G401 (cell line): ENCODE measurements at regions not wholly inside any gene's neighbourhood (a gene's known extent, or its start where the extent isn't known, plus 50 kb on each side); places are given as distances from the start of the nearest gene placed in this dataset.
A peak's percentile ranks its signal among the peaks of the same experiment; 100 is the strongest.

Experiments
- DNase-seq: peaks from one replicate; pipeline ENCODE4 v3.0.0-alpha.2; 2015; ENCODE audit warnings: low spot score
- in situ Hi-C: cut with HindIII; loops from 2 replicates; pipeline ENCODE4 v1.10.0; 2016; ENCODE audit warnings: low sequenced_read_pairs, mixed read lengths

DNA sequence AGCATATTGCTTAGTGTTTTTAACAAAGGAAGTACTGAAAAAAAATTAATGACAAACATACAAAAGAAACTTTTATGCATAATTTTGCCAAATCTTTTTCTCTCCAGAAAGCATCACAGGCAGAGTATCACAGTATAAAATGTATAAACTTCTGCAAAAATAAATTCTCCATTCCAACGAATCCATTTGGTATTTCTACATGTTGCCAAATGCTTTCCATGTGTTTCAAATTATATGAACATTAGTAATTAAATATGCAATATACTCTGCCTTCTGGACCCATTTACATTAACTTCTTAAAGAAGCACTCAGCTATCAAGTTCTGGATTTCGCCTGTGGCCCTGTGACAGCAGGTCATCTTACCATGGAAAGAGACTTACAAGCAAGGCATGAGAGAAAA, 189.1 kb upstream of the ALCAM start:
- no peak for DNase-seq
- in situ Hi-C loops = no loop called here

DNA sequence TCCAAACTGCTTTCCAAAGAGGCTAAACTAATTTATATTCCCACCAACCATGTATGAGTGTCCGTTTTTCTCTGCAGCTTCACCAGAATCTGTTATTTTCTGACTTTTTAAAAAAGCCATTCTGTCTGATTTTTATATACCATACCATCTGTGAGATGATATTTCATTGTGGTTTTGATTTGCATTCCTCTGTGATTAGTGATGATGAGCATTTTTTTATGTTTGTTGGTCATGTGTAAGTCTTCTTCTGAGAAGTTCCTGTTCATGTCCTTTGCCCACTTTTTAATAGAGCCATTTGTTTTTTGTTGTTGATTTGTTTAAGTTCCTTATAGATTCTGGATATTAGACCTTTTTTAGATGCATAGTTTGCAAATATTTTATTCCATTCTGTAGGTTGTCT, 179.4 kb upstream of the ALCAM start:
- in situ Hi-C loops = no loop called here
- no peak for DNase-seq

DNA sequence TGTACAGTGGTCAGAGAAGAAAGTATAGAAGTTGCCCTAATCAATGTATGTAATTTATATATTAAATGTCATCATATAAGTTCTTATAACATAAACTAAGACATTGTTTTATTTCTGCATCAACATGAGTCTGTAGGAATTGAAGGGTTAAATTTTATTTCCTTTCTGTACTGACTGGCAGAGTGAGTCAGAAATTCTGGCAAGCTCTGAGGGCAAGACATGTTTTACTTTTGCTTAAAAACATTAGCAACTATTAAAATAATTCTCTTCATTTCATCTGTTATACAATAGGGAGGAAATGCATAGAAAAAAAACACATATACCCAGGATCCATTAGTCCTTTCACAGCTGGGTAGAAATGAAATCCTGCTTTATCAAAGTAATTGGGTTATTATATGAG, 171.4 kb upstream of the ALCAM start:
- in situ Hi-C loops = no loop called here
- DNase-seq = no peak

DNA sequence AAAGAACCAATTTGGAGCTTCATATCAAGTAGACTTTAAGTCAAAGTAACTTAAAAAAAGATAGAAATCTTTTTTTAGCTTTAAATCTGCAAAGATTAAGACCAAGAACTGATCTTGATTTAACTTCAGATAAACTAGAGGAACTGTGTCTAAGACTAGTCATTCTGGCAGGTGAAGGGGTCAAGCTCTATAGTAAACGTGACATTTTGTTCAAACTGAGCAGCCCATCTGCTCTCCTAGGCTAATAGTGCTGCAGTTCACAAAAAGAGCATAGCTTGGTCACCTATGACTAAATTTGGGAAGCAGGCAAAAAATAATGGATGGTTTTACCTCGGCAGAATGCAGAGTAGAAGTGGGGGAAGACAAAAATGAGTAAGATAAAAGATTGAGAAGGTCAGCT, 168.8 kb upstream of the ALCAM start:
- in situ Hi-C loops = no loop called here
- DNase-seq = no peak

DNA sequence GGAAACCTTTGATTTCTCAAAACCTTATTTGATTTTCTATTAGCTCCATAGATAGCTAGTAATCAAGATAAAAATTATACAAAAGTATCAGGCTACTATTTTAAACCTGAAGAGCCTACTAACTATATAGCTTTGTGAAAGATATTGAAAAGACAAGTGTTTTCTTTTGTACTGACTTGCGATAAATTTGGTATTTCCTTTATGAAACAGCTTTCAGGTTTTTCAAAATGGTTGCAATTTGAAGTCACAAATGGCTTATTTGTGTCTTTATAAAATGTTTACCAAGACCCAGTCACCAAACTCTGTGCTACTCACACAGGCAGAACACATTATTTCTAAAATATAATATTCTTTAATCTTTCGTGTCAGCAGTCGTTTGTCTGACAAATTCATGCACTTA, 167.5 kb upstream of the ALCAM start:
- in situ Hi-C loops = no loop called here
- DNase-seq = no peak

DNA sequence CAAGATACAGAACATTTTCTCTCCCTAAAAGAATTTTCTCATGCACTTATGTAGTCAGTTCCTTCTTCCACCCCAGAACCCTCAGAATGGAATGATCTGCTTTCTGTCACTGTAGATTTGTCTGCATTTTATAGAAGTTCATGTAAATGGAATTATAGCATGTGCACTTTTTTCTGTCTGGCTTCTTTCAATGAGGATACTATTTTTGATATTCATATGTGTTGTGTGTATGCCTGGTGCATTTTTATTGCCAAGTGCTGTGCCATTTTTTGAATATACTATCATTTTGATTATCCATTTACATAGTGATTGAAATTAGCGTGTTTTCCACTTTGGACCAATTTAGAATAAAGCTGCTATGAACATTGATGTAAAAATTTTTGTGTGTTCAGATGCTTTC, 156.6 kb upstream of the ALCAM start:
- no peak for DNase-seq
- in situ Hi-C loops = no loop called here

DNA sequence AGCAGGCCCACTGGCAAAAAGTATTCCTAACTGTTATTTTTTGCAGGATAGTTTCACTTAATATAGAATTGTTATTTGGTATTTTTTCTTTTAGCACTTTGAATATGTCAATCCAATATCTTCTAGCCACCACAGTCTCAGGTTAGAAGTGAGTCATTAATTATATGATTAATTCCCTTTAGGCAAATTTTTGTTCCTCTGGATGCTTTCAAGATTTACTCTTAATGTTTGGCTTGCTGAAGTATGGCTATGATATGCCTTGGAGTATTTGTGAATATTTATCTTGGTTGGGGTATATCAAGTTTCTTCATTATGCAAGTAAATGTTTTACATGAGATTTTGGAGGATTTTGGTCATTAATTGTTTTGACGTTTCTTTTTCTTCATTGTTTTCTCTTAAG, 152.1 kb upstream of the ALCAM start:
- in situ Hi-C loops = no loop called here
- no peak for DNase-seq

DNA sequence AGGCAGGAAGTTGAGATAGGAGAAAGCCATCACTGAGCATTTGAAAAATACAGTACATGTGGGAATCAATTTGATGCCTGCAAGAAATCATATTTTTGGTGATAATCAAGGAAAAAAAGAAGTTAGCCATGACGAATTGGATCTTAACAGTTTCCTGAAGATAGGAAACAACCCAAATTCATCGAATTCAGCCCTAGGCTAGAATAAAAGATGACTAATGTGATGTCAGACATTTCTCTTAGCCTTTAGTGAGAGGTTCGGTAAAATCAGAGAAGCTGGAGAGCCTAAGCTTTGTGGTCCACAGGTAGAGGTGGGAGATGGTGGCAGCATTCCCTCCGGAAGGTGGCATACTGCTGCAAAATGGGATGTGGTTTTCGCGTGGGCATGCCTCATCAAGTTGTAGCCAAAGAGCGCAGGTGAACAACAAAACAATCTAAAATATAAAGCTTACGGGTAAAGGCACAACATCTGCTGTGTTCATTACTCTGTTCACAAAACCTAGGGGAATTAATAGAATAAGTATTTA, 144.1 kb upstream of the ALCAM start:
- no peak for DNase-seq
- in situ Hi-C loops = no loop called here

DNA sequence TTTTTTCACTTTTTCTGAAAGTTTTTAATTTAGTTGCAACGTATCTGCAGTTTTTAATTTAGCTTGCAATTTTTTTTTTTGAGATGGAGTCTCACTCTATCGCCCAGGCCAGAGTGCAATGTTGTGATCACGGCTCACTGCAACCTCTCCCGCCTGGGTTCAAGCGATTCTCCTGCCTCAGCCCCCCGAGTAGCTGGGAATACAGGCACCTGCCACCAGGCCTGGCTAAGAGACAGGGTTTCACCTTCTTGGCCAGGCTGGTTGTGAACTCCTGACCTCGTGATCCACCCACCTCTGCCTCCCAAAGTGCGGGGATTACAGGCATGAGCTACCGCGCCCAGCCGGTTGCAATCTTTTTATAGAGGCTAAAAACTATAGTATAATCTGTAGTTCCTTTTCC, 142.9 kb upstream of the ALCAM start:
- no peak for DNase-seq
- in situ Hi-C loops = no loop called here

DNA sequence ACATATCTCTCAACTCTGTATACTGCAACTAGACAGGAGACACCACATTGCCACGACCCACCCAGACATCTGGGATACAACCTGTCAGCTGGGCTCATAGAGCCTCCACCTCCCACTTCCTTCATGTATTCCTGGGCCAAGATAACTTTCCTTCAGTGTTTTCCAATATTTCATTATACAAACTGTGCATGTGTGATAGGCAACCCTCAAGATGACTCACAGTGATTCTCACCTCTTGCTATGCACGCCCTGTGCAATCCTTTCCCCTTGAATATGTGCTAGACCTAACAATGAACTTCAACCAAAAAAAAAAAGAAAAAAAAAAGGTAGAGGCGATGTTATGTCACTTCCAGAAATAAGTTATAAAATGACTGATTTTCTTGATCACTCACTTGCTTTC, 138.0 kb upstream of the ALCAM start:
- in situ Hi-C loops = no loop called here
- no peak for DNase-seq

DNA sequence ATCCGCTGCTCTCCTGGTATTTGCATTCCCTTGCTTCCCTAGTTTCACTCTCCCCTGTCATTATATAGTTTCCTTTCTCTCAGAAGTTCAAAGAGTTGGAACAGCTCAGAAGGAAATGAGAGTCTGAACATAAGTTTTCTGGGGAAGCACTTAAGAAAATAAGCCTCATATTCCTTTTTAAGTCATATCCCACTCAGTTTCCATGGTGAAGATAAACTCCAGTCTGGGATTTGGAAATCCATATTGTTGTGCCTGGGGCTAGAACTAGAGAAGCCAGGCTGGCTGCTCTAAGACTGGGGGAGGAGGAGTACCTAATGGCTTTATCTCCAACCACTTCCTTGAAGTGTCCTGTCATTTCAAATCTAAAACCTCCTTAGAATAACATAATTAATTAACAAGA, 134.2 kb upstream of the ALCAM start:
- in situ Hi-C loops = no loop called here
- DNase-seq = no peak

DNA sequence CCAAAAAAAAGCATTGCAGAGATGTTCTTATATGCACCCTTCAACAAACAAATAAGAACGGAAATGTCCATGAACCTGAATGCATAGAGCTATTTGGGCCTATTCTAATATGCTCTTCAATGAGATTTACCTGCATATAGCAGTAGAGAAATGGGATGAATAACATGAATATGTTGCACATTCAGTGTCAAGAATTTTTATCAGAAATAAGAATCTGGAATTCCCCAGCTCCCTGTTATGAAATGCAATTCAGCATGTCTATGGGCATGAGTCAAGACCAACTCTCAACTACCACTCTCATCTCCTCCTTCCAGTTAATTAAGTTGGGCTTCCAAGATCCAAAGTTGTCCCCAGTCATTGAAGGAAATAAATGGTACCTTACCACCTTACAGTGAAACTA, 133.7 kb upstream of the ALCAM start:
- DNase-seq = no peak
- in situ Hi-C loops = no loop called here

DNA sequence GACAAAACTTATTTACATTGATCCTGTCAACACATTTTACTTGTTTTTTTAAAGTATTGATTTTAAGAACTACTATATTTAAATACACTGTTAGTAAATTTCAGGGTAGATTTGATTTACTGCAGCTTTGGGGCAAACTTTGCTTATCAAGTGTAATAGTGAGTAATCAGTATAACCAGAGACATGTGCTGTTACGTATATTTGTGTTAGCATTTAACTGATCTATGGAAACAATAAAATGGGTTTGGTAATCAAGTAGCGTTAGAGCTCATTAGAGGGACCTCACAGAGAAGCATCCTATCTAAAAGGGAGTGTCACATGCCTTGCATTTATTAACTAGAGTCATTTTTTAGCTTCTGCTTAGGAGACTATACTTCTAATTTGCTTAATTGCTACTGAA, 131.5 kb upstream of the ALCAM start:
- in situ Hi-C loops = no loop called here
- no peak for DNase-seq

DNA sequence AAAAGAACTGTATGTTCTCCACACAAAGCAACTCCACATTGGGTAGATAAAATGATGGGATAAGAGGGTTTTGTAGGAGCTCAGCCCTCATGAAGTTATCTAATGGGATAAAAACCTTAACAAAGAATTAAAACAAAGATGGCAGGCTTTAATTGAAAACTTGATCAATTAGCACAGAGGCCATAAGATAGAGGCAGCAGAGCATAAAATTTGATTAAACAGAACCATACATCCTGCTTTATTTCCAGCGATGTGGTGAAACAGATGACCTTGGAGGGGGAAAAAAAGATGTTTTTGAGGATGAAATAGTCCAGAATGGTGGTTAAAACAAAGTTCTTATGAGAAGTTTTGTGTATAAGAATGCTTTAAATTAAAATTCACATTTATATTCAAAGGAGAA, 130.9 kb upstream of the ALCAM start:
- DNase-seq = no peak
- in situ Hi-C loops = no loop called here

DNA sequence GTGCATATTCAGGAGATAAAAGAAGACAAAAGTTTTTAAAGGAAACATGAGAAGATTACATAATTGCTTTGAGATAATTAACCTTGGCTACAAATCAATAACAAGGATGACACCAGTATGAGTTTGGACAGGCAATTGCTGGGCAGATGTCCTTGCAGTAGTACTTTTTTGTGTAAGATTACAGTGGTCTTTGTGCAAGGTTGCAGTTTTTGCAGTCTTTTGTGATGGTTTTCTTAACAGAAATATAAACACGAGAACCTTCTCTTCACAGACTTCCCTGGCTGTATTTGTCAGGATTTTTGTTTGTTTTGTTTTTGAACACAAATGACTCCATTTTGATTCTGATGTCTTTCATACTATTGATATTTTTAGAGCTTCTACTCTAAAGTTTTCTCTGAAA, 128.3 kb upstream of the ALCAM start:
- in situ Hi-C loops = no loop called here
- no peak for DNase-seq

DNA sequence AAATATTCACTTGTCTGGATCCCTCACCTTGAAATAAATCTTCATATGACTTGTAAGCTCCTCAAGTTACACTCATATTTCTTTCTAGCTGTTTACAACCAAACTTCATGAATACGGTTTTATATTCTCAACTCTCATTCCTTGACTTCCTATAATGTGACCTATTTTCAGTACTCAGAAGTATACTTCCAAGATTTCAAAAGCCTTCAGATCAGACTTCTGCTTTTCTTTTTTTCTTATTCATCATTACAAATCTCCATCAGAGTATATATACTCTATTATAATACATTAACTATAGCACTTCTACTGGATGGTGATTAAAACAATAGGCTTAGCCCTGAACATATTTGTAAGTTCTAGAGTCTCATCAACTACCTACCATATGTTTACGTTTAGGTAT, 123.6 kb upstream of the ALCAM start:
- no peak for DNase-seq
- in situ Hi-C loops = no loop called here

DNA sequence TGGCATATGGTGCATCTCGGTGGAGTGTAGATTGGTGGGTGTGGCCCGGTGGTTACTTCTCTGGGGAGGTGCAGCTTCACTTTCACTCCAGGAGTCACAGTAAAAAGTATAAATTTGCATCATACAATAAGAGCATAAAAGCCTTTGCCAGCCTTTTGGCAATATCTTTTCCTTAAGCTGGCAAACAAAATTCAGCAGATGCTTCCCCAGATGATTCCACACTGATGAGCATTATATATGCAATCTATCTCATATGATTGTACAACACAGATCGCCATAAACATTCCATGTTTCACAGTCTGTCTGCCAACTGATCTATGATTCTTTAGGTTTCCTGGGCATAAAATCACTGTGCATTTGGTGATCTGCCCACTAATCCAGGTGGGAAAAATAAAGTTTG, 120.2 kb upstream of the ALCAM start:
- in situ Hi-C loops = no loop called here
- DNase-seq = no peak

DNA sequence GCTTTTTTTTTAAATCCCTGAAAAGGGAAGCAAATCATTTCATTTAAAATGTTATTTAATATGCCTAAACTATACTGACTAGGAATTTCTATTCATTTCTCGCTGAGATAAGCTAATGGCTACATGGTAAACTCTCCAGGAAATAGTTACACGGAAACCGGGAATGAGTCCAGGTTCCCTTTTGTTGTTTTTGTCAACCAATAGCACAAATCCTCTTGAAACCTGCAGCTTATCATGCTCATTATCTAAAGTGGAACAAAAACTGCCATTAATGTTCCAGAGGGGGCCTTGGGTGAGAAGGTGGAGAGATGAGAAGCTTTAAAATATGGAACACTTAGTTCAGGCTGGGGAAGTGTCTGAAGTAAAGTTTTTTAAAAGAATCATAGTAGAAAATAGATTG, 113.5 kb upstream of the ALCAM start:
- in situ Hi-C loops = no loop called here
- no peak for DNase-seq

DNA sequence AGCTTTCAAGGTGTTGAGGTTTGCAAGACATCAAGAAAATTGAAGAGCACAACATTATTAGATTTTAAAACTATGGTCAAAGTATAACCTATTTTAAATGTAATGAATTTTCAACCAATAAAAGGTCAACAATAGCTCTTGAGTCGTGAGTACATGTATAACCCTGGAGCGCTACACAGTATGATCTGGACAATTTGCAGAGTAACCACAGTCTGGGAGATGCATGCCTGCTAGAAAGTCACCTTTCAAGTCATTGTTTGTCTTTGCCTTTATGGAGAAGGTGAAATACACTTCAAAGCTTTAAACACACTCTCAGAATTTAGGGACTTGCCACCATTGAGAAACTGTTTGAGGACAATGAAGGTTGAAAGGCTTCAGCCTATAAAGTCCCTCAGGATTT, 112.6 kb upstream of the ALCAM start:
- DNase-seq = no peak
- in situ Hi-C loops = no loop called here

DNA sequence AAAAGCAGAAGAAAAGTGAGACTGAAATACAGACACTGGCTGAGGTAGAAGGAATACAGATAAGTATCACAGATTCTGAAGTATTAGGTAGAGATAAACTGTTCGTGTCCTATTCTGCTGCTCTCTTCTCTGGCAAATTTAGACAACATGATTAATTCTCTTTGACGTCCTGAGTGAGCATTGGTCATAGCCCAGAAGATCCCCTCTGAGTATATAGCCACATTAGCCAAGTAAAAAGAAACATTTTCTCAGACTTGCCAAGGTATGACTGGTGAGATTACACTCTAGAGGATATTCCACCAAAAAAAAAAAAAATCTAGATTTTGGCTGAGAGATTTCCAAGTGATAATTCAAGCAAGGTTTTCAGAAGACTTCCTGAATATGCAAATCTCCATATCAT, 111.4 kb upstream of the ALCAM start:
- in situ Hi-C loops = no loop called here
- DNase-seq = peak; percentile 50

DNA sequence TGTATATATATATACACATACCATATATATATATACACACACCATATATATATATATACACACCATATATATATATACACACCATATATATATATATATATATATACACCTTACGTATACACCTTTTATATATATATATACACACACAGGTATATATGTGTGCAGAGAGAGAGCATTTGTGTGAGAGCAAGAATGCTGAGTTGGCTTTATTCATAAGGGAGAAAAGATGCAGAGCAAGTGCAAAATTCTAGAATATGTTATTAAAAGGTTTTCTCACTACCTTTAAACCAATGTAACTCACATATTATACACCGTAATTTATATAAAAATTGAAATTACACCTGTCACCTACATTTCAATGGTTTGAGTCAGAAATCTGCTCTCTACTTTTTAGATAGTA, 107.2 kb upstream of the ALCAM start:
- in situ Hi-C loops = no loop called here
- DNase-seq = no peak

DNA sequence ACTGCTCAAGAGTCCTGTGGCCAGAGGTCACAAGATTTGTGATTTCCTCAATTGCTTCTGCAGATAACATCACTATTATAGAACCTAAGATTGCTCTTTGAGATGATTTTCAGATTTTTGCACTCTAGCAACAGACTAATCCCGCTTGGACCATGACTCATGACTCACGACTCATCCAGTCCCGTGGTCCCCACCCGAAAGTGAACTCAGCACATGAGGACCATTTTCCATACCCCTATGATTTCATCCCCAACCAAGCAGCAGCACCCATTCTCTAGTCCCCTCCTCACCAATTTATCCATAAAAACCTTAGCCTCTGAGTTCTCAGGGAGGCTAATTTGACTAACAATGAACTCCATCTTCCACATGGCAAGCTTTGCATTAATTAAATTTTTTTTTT, 106.3 kb upstream of the ALCAM start:
- in situ Hi-C loops = no loop called here
- no peak for DNase-seq
